ENCODE measurements at regions not wholly inside any gene's neighbourhood (a gene's known extent, or its start where the extent isn't known, plus 50 kb on each side); places are given as distances from the start of the nearest gene placed in this dataset.

GRCh38 chr21:33968995-33969348, 53.4 kb upstream of the ATP5PO start:
- no peak for TF ChIP-seq EZH2phosphoT487 (IDR thresholded peaks at IDR 0.05; ENCODE audit: insufficient read depth, low read depth)
- no peak for TF ChIP-seq EZH2 (IDR thresholded peaks at IDR 0.05; ENCODE audit: insufficient read depth, poor library complexity, severe bottlenecking)

Data from GM23248 (cell line).